ENCODE measurements at regions not wholly inside any gene's neighbourhood (a gene's known extent, or its start where the extent isn't known, plus 50 kb on each side); places are given as distances from the start of the nearest gene placed in this dataset.

DNA sequence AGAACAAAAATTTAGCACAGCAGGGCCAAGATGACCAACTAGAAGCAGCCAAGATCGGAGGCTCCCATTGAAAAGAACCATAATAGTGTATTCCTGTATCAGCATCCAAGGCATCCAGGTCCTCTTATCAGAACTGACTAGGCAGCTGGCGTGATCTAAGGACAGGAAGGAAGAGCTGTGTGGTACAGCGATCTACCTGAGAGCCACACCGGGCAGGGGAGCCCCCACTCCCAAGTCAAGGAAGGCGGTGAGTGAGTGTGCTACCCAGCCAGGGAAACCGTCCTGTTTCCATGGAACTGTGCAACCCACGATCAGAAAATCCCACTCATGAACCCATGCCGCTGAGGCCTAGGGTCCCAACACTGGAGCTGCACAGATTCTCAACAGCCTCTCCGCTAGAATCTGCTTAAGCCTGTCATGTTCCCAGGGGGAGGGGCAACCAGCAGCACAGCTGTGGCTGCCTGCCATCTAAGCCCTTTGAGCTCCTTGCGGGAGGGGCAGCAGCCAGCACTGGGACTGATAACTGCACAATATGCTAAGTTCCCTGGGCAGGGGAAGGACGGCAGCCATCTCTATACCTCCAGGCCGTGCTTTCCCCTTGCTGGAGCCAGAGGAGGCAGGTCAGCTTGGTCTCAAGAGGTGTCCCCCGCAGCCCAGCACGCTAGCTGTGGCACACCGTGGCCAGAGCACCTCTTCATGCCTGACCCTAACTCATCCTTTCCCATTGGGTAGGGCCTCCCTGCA lies 213.0 kb upstream of the SMIM30 start:
- DNase-seq (ENCODE audit: low spot score): no peak
- WGBS: 65% methylated on average over 15 of the region's 15 CpGs

GRCh38 chr7:113321201-113321600 lies 202.8 kb upstream of the SMIM30 start:
- TF ChIP-seq YY1 (IDR thresholded peaks at IDR 0.05) (no peak), RXRA (IDR thresholded peaks at IDR 0.05) (no peak), FOXA1 (IDR thresholded peaks at IDR 0.05) (no peak), GABPA (IDR thresholded peaks at IDR 0.05 in 1 of 2, conservative IDR thresholded peaks at IDR 0.05 in 1 of 2) (no peak), JUND (IDR thresholded peaks at IDR 0.05) (no peak), NR2F2 (IDR thresholded peaks at IDR 0.05) (no peak), HNF4G (IDR thresholded peaks at IDR 0.05) (no peak), SP1 (IDR thresholded peaks at IDR 0.05) (no peak), FOXA2 (IDR thresholded peaks at IDR 0.05) (no peak), EGR1 (IDR thresholded peaks at IDR 0.05; ENCODE audit: low read depth in 2 of 2) (no peak), HNF4A (conservative IDR thresholded peaks at IDR 0.05) (no peak), TAF1 (conservative IDR thresholded peaks at IDR 0.05) (no peak), RAD21 (IDR thresholded peaks at IDR 0.05) (no peak), ATF3 (IDR thresholded peaks at IDR 0.05) (no peak)
- TF ChIP-seq, protein P1, sequence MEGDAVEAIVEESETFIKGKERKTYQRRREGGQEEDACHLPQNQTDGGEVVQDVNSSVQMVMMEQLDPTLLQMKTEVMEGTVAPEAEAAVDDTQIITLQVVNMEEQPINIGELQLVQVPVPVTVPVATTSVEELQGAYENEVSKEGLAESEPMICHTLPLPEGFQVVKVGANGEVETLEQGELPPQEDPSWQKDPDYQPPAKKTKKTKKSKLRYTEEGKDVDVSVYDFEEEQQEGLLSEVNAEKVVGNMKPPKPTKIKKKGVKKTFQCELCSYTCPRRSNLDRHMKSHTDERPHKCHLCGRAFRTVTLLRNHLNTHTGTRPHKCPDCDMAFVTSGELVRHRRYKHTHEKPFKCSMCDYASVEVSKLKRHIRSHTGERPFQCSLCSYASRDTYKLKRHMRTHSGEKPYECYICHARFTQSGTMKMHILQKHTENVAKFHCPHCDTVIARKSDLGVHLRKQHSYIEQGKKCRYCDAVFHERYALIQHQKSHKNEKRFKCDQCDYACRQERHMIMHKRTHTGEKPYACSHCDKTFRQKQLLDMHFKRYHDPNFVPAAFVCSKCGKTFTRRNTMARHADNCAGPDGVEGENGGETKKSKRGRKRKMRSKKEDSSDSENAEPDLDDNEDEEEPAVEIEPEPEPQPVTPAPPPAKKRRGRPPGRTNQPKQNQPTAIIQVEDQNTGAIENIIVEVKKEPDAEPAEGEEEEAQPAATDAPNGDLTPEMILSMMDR (IDR thresholded peaks at IDR 0.05; ENCODE audit: low read depth, low read length, missing input control): no peak
- TF ChIP-seq, protein P2, sequence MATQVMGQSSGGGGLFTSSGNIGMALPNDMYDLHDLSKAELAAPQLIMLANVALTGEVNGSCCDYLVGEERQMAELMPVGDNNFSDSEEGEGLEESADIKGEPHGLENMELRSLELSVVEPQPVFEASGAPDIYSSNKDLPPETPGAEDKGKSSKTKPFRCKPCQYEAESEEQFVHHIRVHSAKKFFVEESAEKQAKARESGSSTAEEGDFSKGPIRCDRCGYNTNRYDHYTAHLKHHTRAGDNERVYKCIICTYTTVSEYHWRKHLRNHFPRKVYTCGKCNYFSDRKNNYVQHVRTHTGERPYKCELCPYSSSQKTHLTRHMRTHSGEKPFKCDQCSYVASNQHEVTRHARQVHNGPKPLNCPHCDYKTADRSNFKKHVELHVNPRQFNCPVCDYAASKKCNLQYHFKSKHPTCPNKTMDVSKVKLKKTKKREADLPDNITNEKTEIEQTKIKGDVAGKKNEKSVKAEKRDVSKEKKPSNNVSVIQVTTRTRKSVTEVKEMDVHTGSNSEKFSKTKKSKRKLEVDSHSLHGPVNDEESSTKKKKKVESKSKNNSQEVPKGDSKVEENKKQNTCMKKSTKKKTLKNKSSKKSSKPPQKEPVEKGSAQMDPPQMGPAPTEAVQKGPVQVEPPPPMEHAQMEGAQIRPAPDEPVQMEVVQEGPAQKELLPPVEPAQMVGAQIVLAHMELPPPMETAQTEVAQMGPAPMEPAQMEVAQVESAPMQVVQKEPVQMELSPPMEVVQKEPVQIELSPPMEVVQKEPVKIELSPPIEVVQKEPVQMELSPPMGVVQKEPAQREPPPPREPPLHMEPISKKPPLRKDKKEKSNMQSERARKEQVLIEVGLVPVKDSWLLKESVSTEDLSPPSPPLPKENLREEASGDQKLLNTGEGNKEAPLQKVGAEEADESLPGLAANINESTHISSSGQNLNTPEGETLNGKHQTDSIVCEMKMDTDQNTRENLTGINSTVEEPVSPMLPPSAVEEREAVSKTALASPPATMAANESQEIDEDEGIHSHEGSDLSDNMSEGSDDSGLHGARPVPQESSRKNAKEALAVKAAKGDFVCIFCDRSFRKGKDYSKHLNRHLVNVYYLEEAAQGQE (IDR thresholded peaks at IDR 0.05): no peak
- TF ChIP-seq, protein P3, sequence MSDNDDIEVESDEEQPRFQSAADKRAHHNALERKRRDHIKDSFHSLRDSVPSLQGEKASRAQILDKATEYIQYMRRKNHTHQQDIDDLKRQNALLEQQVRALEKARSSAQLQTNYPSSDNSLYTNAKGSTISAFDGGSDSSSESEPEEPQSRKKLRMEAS (IDR thresholded peaks at IDR 0.05): no peak
- TF ChIP-seq, protein P4, sequence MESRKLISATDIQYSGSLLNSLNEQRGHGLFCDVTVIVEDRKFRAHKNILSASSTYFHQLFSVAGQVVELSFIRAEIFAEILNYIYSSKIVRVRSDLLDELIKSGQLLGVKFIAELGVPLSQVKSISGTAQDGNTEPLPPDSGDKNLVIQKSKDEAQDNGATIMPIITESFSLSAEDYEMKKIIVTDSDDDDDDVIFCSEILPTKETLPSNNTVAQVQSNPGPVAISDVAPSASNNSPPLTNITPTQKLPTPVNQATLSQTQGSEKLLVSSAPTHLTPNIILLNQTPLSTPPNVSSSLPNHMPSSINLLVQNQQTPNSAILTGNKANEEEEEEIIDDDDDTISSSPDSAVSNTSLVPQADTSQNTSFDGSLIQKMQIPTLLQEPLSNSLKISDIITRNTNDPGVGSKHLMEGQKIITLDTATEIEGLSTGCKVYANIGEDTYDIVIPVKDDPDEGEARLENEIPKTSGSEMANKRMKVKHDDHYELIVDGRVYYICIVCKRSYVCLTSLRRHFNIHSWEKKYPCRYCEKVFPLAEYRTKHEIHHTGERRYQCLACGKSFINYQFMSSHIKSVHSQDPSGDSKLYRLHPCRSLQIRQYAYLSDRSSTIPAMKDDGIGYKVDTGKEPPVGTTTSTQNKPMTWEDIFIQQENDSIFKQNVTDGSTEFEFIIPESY (IDR thresholded peaks at IDR 0.05): no peak
- Histone ChIP-seq H3K4me3 (ENCODE audit: low read depth in 1 of 3, low read length in 3 of 3) (no peak overlapping the region), H3K9me3 (ENCODE audit: control insufficient read depth in 4 of 4, low read length in 3 of 4) (no peaks in the 10 kb centered on the region), H3K27ac (ENCODE audit: low read depth in 1 of 2, low read length in 2 of 2) (no peak overlapping the region), H3K36me3 (ENCODE audit: control insufficient read depth in 4 of 4, insufficient read depth in 3 of 4, low read depth in 1 of 4, low read length in 3 of 4) (no peaks in the 10 kb centered on the region), H3K9ac (ENCODE audit: low read depth in 1 of 2, low read length in 2 of 2) (no peak overlapping the region), H3K27me3 (ENCODE audit: control insufficient read depth in 4 of 4, insufficient read depth in 4 of 4, low read length in 3 of 4) (no peaks in the 10 kb centered on the region), H3K4me1 (ENCODE audit: control insufficient read depth in 4 of 4, insufficient read depth in 4 of 4, low read length in 3 of 4) (no peaks in the 10 kb centered on the region)
- DNase-seq (ENCODE audit: low spot score): no peak
- WGBS: 59% methylated on average over 2 of the region's 2 CpGs

More for the DNA sequence above, 213.0 kb upstream of the SMIM30 start:
- Histone ChIP-seq H3K27ac (ENCODE audit: low read depth in 1 of 2, low read length in 2 of 2) (no peak overlapping the region), H3K4me3 (ENCODE audit: low read depth in 1 of 3, low read length in 3 of 3) (no peak overlapping the region), H3K27me3 (ENCODE audit: control insufficient read depth in 4 of 4, insufficient read depth in 4 of 4, low read length in 3 of 4) (no peaks in the 10 kb centered on the region), H3K9ac (ENCODE audit: low read depth in 1 of 2, low read length in 2 of 2) (no peak overlapping the region), H3K36me3 (ENCODE audit: control insufficient read depth in 4 of 4, insufficient read depth in 3 of 4, low read depth in 1 of 4, low read length in 3 of 4) (no peaks in the 10 kb centered on the region), H3K9me3 (ENCODE audit: control insufficient read depth in 4 of 4, low read length in 3 of 4) (peaks cover 0 to 2% (median 0%) of the 10 kb centered on the region in 4 donors), H3K4me1 (ENCODE audit: control insufficient read depth in 4 of 4, insufficient read depth in 4 of 4, low read length in 3 of 4) (no peaks in the 10 kb centered on the region)
- TF ChIP-seq ATF3 (IDR thresholded peaks at IDR 0.05) (no peak), SP1 (IDR thresholded peaks at IDR 0.05) (no peak), YY1 (IDR thresholded peaks at IDR 0.05) (no peak), JUND (IDR thresholded peaks at IDR 0.05) (no peak)
- TF ChIP-seq, protein P4 (IDR thresholded peaks at IDR 0.05): no peak

All from liver (tissue), 8 donors.